Astrocyte of the cerebellum (primary cell): ENCODE measurements at regions not wholly inside any gene's neighbourhood (a gene's known extent, or its start where the extent isn't known, plus 50 kb on each side); places are given as distances from the start of the nearest gene placed in this dataset.

Experiments used
- DNase-seq: peaks from one replicate; pipeline ENCODE4 v3.0.0-alpha.2; 2011; ENCODE audit warnings: low read depth
- H3K4me3 ChIP-seq: 2 replicates; pipeline ENCODE4 v1.5.1; 2011; ENCODE audit warnings: mild to moderate bottlenecking, low read depth, low read length, moderate library complexity
- in situ Hi-C: cut with HindIII; loops from 2 replicates; pipeline ENCODE4 v1.10.0; 2017; ENCODE audit warnings: low sequenced_read_pairs
- TF ChIP-seq, protein P1 (sequence below): IDR thresholded peaks from 2 replicates; pipeline ENCODE4 v1.5.1; 2012; ENCODE audit warnings: low read length, low read depth, moderate library complexity, mild to moderate bottlenecking; ENCODE audit errors: missing control alignments

DNA sequence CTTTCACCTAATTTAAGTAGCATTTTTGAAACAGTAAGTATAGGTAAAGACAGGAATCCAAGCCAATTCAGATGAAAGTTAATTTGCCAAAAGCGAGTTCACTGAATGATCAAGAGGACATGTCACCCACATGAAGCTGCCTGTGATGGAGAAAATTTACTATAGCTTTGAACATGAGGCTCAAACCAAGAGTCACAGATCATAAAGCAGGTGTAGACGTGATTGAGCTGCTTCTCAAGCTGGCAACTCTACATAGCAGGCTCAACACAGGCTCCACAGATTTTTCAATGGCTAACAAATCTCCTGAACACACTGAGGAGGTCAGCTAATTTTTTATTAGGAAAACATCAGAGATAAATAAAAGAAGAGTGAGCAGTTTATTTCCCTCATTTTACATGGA is 173.7 kb downstream of the FAM114A2 start:
- TF ChIP-seq, protein P1, sequence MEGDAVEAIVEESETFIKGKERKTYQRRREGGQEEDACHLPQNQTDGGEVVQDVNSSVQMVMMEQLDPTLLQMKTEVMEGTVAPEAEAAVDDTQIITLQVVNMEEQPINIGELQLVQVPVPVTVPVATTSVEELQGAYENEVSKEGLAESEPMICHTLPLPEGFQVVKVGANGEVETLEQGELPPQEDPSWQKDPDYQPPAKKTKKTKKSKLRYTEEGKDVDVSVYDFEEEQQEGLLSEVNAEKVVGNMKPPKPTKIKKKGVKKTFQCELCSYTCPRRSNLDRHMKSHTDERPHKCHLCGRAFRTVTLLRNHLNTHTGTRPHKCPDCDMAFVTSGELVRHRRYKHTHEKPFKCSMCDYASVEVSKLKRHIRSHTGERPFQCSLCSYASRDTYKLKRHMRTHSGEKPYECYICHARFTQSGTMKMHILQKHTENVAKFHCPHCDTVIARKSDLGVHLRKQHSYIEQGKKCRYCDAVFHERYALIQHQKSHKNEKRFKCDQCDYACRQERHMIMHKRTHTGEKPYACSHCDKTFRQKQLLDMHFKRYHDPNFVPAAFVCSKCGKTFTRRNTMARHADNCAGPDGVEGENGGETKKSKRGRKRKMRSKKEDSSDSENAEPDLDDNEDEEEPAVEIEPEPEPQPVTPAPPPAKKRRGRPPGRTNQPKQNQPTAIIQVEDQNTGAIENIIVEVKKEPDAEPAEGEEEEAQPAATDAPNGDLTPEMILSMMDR, result no peak
- no peak overlapping the region for H3K4me3 ChIP-seq
- no peak for DNase-seq
- in situ Hi-C loops, result no loop called here

DNA sequence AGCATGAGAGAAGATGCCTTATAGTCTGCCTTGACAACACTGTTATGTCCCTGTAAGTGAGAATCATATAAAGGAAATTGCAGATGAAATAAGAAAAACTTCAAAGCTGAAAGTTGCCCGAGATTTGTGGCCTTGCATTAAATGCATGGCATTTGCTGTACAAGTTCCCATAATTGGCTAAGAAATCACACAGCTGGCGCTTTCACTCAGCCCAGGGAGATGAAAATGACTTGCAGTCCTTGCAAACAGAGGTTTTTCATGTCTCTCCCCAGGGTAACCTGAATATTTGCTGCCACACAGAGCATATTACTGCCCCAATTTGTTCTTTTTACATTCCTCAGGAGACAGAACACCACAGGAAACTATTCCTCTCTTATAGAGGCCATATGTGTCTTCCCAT is 174.8 kb downstream of the FAM114A2 start:
- TF ChIP-seq, protein P1, result no peak
- no peak overlapping the region for H3K4me3 ChIP-seq
- in situ Hi-C loops, result no loop called here
- no peak for DNase-seq
